ENCODE measurements at regions not wholly inside any gene's neighbourhood (a gene's known extent, or its start where the extent isn't known, plus 50 kb on each side); places are given as distances from the start of the nearest gene placed in this dataset.

DNA sequence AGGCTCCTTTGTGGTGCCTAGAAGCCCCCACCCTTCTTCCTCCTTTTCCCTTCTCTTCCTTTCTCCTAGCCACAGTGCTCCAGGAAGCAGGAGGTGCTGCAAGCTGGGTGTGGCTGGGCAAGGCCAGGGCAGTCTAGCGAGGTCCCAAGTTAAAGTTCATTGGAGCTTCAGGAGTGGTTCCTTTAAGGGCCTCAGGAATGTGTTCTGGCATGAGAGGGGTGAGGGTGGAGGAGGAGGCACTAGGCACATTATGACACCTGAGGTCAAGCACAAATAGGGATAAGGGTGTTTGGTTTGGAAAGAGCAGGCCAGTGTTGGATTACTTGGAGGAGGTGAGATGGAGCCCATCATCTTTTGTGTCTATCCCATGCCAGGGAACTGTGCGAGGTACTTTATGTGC, 258.7 kb downstream of the TLE3 start:
- TF ChIP-seq, protein P1, sequence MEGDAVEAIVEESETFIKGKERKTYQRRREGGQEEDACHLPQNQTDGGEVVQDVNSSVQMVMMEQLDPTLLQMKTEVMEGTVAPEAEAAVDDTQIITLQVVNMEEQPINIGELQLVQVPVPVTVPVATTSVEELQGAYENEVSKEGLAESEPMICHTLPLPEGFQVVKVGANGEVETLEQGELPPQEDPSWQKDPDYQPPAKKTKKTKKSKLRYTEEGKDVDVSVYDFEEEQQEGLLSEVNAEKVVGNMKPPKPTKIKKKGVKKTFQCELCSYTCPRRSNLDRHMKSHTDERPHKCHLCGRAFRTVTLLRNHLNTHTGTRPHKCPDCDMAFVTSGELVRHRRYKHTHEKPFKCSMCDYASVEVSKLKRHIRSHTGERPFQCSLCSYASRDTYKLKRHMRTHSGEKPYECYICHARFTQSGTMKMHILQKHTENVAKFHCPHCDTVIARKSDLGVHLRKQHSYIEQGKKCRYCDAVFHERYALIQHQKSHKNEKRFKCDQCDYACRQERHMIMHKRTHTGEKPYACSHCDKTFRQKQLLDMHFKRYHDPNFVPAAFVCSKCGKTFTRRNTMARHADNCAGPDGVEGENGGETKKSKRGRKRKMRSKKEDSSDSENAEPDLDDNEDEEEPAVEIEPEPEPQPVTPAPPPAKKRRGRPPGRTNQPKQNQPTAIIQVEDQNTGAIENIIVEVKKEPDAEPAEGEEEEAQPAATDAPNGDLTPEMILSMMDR (IDR thresholded peaks at IDR 0.05; ENCODE audit: insufficient read depth, low read length), result no peak
- DNase-seq (ENCODE audit: low read depth), result no peak
- no peak overlapping the region for H3K4me3 ChIP-seq (ENCODE audit: low read depth, low read length)

DNA sequence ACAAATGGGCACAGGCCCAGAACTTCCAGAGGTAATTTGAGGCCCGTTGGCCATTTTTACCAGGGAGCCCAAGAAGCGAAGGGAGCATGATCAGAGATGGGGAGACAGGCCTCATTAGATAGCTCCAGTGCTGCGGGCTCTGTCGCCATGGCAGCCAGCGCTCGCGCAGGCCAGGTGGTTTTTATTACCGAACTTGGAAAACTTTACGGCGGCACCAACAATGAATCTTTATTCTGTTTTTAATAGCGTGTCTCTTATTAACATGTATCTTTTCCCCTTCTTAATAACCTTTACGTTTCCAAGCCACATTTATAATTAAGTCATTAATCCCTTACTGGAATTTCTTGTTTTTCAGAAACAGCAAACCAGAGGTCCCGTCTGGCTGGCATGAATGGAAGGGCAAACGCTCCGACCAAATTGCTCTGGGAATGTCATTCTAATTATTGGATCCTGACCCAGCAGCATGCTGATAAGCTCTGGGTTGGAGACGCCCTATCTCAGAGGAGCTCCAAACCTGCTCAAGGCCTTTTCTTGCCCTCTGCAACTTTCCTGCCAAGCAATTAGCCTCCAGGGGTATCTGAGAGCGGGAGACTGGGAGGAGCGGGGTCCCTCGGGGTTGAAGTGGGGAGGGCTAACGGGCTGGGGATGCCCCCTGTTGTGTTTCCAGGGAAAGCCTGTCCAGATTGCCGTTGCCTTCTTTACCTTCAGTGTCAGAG, 256.4 kb downstream of the TLE3 start:
- DNase-seq (ENCODE audit: low read depth), result no peak

DNA sequence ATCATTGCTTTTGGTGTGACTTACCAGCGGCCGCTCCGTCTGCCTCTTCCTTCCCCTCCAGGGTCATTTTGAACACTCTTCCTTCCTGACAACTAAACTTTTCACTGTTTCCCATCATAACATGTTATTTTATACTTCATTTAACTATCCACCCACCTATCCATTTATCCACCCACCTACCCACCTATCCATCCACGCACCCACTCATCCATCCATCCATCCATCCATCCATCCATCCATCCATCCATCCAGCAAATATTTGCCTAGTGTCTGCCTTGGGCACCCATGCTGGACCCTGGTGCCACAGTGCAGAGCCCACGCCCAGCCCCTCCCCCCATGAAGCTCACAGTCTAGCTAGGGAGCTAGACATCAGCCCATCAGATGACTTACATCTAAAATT, 254.9 kb downstream of the TLE3 start:
- H3K4me3 ChIP-seq (ENCODE audit: low read depth, low read length), result no peak overlapping the region
- TF ChIP-seq, protein P1 (IDR thresholded peaks at IDR 0.05; ENCODE audit: insufficient read depth, low read length), result no peak
- no peak for DNase-seq (ENCODE audit: low read depth)

More for the DNA sequence above, 256.4 kb downstream of the TLE3 start:
- H3K4me3 ChIP-seq (ENCODE audit: low read depth, low read length), result no peak overlapping the region
- TF ChIP-seq, protein P1 (IDR thresholded peaks at IDR 0.05; ENCODE audit: insufficient read depth, low read length), result no peak

DNA sequence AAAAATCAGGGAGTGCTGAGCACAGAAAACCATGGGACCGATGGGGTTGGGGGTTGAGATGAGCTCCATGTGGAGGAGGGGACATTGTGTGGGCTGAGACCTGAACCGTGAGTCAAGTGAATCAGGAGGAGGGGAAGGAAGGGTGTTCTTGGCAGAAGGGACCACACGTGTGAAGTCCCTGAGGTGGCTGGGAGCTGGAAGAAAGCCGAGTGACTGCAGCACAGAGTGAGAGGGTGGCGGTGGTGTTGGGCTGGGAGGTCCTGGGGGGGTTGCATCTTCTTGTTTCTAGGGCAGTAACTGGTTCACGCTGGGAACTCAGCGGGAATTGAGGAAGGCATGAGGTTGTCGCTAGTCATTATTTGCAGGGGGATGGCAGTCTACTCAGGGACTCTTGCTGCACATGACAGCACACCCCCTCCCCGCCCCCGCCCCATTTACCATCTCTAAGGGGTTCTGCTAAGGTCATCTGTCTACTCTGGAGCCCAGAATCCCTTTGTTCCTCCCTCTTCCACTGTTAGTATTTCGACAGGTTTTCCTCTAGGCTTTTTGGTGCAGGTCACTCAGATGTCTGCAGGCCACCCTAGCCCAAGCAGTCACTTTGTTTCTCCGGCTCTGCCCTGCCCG, 254.3 kb downstream of the TLE3 start:
- H3K4me3 ChIP-seq (ENCODE audit: low read depth, low read length), result no peak overlapping the region
- TF ChIP-seq, protein P1 (IDR thresholded peaks at IDR 0.05; ENCODE audit: insufficient read depth, low read length), result no peak
- DNase-seq (ENCODE audit: low read depth), result no peak

DNA sequence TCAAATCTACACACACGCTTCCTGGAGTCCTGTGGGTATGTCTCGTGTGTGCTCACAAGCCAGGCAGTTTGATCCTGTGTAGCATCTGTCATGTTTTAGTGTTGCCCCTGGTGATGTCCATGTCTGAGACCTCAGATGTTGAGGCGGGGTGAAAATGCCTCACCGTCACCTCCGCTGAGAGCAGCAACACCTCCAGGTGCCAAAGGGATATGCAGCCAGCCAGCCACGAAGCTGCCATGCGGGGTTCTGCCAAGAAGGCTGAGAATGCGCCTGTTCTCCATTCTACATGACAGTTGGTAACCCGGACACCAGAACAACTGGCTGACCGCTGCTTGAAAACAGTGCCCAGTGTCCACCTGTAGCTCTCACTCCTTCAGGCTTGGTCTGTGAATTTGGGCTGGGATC, 253.8 kb downstream of the TLE3 start:
- TF ChIP-seq, protein P1 (IDR thresholded peaks at IDR 0.05; ENCODE audit: insufficient read depth, low read length), result no peak
- DNase-seq (ENCODE audit: low read depth), result no peak
- H3K4me3 ChIP-seq (ENCODE audit: low read depth, low read length), result no peak overlapping the region

DNA sequence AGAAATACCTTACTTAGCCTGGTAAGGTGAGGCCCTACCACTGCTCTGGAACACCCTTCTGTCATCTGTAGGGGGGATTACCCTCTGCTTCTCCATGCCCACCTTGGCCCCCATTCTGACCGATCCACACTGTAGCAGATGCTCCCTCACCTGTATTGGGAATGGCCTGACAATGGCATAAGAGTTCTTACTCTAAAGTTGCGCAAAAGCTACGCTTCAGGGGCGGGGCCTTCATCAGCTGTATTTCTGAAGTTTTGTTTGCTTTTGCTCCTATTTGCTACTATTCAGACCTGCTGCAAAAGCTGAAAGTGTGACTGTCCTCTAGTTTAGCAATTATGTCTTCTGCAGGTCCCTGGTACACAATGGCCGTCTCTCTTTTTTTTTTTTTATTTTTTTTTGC, 252.6 kb downstream of the TLE3 start:
- DNase-seq (ENCODE audit: low read depth), result no peak
- TF ChIP-seq, protein P1 (IDR thresholded peaks at IDR 0.05; ENCODE audit: insufficient read depth, low read length), result no peak
- no peak overlapping the region for H3K4me3 ChIP-seq (ENCODE audit: low read depth, low read length)
